Endothelial cell of hepatic sinusoid (primary cell): ENCODE measurements at regions not wholly inside any gene's neighbourhood (a gene's known extent, or its start where the extent isn't known, plus 50 kb on each side); places are given as distances from the start of the nearest gene placed in this dataset.

Experiments
- in situ Hi-C: cut with HindIII; loops from 2 replicates; pipeline ENCODE4 v1.10.0; 2017; ENCODE audit warnings: low sequenced_read_pairs

- in situ Hi-C loops, result loop anchor here (5.0 kb wide), 1 partner anchor 41 kb away; no protein-coding TSS in a partner anchor
Observed at GRCh38 chr3:194830978-194831377, 145.3 kb downstream of the FAM43A start.

- in situ Hi-C loops, result loop anchor here (5.0 kb wide), 1 partner anchor 40 kb away; no protein-coding TSS in a partner anchor
Observed at GRCh38 chr3:194832346-194833104, 146.8 kb downstream of the FAM43A start.

DNA sequence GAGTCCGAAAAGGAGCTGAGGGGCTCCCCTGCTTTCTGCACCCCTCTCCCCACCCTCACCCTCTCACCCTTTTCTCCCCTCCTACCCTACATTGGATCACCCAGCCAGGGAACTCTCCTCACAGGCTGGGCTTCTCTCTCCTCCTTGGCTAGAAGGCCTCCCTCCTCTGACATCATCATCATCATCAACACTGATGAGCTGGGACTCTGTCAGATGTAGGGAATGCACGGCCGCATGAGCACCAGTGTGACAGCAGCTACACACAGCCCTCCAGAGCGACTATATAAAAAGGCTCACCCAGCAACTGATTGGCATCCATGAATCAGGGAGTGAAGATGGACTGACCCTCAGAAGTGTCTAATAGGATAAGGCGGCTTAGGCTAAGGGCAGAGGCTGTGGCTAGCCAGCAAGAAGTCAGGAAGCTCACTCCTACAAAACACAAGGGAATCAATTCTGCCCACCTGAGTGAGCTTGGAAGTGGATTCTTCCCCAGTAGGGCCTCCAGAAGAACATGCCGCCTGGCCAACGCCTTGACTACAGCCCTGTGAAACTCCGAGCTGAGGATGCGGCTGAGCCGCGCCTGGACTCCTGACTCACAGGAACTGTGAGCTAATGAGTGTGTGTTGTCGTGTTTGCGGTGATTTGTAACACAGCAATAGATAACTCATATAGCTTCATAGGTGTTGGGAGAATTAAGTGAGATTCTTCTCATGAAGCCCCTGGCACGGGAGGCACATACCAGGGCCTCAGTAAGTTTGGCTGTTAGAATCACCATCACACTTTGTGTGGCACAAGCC is 147.6 kb downstream of the FAM43A start:
- in situ Hi-C loops, result loop anchor here (5.0 kb wide), 1 partner anchor 39 kb away; no protein-coding TSS in a partner anchor

- in situ Hi-C loops, result no loop called here
Observed at GRCh38 chr3:194836661-194837060, 151.0 kb downstream of the FAM43A start.

GRCh38 chr3:194837457-194838127 is 151.9 kb downstream of the FAM43A start:
- in situ Hi-C loops, result no loop called here

DNA sequence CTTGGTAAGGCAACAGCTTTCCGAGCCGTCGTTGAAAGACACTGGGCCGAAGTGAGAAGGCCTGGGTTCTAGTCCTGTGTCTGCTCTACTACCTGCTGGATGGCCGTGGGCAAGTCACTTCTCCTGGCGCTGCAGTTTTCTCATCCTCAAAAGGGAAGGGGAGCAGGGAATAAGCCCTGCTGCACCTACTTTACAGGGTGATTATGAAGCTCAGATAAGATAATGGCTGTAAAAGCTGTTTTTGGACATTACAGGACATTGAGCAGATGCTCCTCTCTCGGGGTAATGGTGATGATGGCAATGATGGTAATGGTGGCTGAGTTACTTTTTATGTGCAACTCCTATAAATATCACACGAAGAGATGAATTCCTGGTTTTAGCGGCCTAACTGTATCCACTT is 152.6 kb downstream of the FAM43A start:
- in situ Hi-C loops, result no loop called here

DNA sequence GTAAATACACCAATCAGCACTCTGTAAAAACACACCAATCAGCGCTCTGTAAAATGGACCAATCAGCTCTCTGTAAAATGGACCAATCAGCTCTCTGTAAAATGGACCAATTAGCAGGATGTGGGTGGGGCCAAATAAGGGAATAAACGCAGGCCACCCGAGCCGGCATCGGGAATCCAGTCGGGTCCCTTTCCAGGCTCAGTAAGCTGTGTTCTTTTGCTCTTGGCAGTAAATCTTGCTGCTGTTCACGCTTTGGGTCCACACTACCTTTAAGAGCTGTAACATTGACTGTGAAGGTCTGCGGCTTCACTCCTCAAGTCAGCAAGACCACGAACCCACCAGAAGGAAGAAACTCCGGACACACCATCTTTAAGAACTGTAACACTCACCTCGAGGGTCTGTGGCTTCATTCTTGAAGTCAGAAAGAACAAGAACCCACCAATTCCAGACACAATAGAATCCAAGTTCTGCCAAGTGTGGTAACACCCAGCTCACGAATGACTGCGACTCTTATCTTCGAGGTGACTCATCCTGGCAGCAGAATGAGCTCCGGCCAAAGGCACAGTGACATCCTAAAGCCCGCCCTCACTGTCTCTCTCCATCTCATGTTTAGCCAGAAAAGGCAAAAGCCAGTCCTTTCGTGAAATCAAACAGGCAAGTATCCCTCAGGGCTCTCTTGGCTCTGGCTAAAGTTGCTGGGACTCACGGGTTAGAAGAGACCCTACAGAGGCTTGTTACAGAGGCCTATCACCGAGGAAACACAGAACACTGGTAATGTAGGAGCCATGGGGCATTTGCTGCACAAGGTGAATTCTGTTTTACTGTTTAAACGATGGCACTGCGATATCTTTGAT is 155.2 kb downstream of the FAM43A start:
- in situ Hi-C loops, result no loop called here

- in situ Hi-C loops, result no loop called here
Observed at GRCh38 chr3:194841515-194841841, 155.8 kb downstream of the FAM43A start.

DNA sequence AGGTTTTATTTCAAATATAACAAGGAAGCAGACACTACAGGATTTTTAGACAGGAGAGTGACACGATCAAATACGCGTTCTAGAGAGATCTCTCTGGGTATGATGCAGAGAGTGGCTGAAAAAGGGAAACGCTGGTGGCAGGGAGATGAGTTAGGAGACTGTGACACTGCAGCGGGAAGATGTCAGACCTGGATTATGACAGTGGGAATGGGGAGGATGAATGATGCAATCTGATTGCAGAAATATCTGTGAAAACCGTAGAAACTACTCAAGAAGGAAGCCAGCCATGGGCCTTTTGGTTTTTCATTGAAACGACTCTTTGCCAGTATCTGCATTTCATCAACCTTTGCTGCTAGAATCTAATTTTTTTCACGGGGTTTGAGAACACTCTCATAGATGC is 157.9 kb downstream of the FAM43A start:
- in situ Hi-C loops, result no loop called here

GRCh38 chr3:194844046-194844445 is 158.4 kb downstream of the FAM43A start:
- in situ Hi-C loops, result no loop called here

GRCh38 chr3:194849166-194849875 is 163.6 kb downstream of the FAM43A start:
- in situ Hi-C loops, result no loop called here

- in situ Hi-C loops, result no loop called here
Observed at GRCh38 chr3:194851254-194851653, 165.6 kb downstream of the FAM43A start.

DNA sequence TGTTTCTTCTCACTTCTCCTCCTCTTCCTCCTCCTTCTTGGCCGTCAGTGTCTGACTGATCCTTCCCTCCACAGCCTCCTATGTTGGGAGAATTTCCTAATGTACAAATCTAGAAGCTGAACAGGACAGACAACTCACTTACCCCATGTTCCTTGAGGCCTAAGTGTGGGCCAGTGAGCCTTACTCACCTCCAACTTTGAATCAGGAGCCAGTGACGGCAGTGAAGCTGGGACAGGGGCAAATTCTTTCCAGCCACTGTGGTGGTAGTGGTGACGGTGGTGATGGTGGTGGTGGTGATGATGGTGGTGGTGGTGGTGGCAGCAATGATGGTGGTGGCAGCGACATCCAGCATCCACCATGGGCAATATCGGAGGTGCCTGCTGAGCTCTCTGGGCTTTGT is 166.3 kb downstream of the FAM43A start:
- in situ Hi-C loops, result no loop called here

GRCh38 chr3:194852345-194852744 is 166.7 kb downstream of the FAM43A start:
- in situ Hi-C loops, result no loop called here

DNA sequence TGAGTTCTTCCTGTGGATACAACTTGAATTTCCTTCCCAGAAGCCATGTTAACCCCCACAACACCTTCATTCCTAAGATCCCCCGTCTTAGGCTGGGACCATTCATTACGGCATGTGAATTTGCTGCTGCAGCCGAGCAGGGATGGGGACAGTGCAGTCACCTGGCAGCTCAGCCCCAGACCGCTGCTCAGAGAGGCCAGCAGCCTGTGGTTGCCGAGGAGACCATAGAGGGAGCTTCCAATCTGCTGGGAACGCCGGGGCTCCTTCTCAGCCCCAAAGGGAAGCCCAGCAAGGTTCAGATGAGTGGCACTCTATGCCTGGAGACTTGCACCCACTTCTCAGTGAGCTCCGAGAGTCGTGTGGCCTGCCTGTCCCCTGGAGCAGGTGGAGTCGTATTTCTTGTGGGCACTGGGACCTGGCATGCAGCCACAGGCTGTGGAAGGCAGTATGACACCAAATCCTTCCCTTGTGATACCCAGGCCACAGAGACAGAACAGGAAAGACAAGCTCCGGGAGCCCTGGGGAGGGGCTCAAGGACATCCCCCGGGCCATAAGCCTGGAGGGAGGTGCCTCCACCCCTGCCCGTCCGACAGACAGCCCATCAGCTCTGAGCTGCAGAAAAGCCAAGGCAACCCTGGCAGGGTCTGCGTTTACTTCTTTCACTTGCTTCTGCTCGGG is 167.3 kb downstream of the FAM43A start:
- in situ Hi-C loops, result no loop called here

- in situ Hi-C loops, result no loop called here
Observed at GRCh38 chr3:194854206-194854605, 168.5 kb downstream of the FAM43A start.

DNA sequence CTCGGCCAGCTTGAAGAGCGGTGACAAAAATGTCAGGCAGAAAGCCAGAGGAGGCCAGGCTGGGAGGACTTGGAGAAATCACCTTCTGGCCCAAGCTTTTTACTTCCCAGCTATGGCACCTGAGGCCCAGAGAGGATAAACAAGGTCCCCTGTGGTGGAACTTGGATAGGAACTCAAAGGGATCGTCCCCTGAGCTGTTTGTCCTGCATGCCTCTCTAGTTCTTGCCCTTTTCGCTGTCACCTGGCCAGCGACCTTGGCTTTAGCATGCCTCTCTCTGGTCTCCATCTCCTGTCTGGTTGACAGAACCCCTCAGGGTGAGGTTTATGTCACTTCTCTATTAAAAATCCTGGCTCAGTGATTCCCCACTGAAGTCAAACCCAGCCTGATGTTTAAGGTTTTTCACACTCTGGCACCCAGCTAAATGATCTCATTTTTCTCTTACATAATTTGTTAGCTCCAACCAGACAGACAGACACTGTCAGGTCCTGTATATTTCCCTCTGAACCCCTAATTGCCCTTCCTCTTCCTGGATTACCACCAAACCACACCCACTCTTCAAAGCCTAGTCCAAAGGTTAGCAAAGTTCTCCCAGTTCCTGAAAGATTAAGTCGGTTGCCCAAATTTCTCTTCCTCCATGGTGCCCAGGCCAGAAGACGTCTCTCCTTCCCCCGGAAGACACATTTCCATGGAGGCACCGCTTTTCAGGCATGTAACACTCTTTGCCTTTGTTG is 169.1 kb downstream of the FAM43A start:
- in situ Hi-C loops, result no loop called here

DNA sequence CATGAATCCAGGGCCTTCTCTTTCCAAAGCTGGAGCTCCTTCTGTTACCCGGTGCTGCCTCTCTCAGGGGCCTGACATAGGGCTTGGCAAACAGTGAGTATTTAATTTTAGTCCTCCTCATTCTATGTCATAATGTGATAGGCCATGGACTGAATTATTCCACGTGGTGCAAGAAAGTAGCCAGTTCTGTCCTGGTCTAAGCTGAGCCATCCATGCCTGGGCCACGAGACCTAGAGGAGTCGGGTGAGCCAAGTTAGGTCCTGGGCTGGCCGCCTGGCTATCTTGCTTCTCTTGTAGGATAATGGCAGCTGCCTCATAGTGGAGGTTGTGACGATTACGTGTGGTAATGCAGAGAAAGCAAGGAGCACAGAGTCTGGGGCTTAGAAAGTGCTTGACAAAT is 170.6 kb downstream of the FAM43A start:
- in situ Hi-C loops, result no loop called here
